HepG2 (cell line): ENCODE measurements at regions not wholly inside any gene's neighbourhood (a gene's known extent, or its start where the extent isn't known, plus 50 kb on each side); places are given as distances from the start of the nearest gene placed in this dataset.

Experiments
- ATAC-seq: fragments of 200-7000 bp; cut with Tn5 transposase; 3 replicates; pipeline ENCODE4 v1.9.1; 2020; ENCODE audit warnings: mild to moderate bottlenecking, moderate library complexity
- BruUV-seq: library from RNA; stranded (reverse); fragments of 400-500 nt; replicated peaks from 2 replicates; lab custom pipeline; 2021; lab: Mats Ljungman, UMichigan
- CTCF ChIA-PET: fragments of 300-600 bp; formaldehyde crosslinking; extraction: SDS; loops from one replicate; lab custom pipeline; 2021; ENCODE audit warnings: low total read pairs, inconsistent platforms, low intra/inter-chr PET ratio; lab: Yijun Ruan, JAX
- POLR2A ChIA-PET: fragments of 350-600 bp; sonication (Branson Sonifier 250); formaldehyde crosslinking; loops from one replicate; lab custom pipeline; 2020; ENCODE audit warnings: antibody characterized with exemption, inconsistent platforms; lab: Yijun Ruan, JAX
- DNase-seq: peaks from one replicate; pipeline ENCODE4 v3.0.0-alpha.2; 2015; ENCODE audit warnings: low spot score
- FAIRE-seq: peaks from 3 replicates; lab custom pipeline; 2011; peaks lifted over from hg19 to GRCh38; lab: Jason Lieb, UNC
- H2AFZ ChIP-seq: one replicate; pipeline ENCODE4 v1.6.1; 2011; ENCODE audit warnings: low read length, inconsistent platforms
- H3K27ac ChIP-seq: fragments of 300-600 bp; 3 replicates; pipeline ENCODE4 v1.8.0; 2011; ENCODE audit warnings: mixed run types, mild to moderate bottlenecking, mixed read lengths, low read length, inconsistent platforms; ENCODE audit not compliant: insufficient read depth; ENCODE audit errors: extremely low read length
- H3K27me3 ChIP-seq, 2 experiments: fragments of 200-600 bp in 1 of 2; 2 replicates in 1 of 2; 3 replicates in 1 of 2; pipeline versions ENCODE4 v1.6.0 to v1.8.0; 2011; ENCODE audit warnings: low read length in 2 of 2, mild to moderate bottlenecking in 2 of 2, moderate library complexity in 2 of 2, inconsistent platforms in 1 of 2; ENCODE audit not compliant: insufficient read depth in 2 of 2, control insufficient read depth in 1 of 2
- H3K36me3 ChIP-seq, 2 experiments: fragments of 200-600 bp in 1 of 2; replicated peaks in 1 of 2; 2 replicates in 1 of 2; 3 replicates in 1 of 2; pipeline versions ENCODE4 v1.5.1 to v1.8.0; 2011; ENCODE audit warnings: low read length in 2 of 2, inconsistent platforms in 1 of 2; ENCODE audit not compliant: insufficient read depth in 2 of 2, control insufficient read depth in 1 of 2
- H3K4me1 ChIP-seq: 2 replicates; pipeline ENCODE4 v1.5.1; 2012; ENCODE audit warnings: low read length, inconsistent platforms; ENCODE audit not compliant: insufficient read depth
- H3K4me2 ChIP-seq: 2 replicates; pipeline ENCODE4 v1.6.0; 2011; ENCODE audit warnings: low read depth, low read length, inconsistent platforms
- H3K4me3 ChIP-seq, 3 experiments: fragments of 200-600 bp in 1 of 3; sonication (generic), shearing (Covaris generic) in 1 of 3; replicated peaks in 1 of 3; 2 replicates each; pipeline ENCODE4 v1.5.1; 2011 to 2016; ENCODE audit warnings: low read length in 3 of 3, inconsistent platforms in 2 of 3, low read depth in 2 of 3, mild to moderate bottlenecking in 2 of 3, control low read depth in 1 of 3, mixed read lengths in 1 of 3; ENCODE audit not compliant: insufficient read depth in 1 of 3
- H3K79me2 ChIP-seq: one replicate; pipeline ENCODE4 v1.6.1; 2011; ENCODE audit warnings: low read length, inconsistent platforms; ENCODE audit not compliant: insufficient read depth
- H3K9ac ChIP-seq: 2 replicates; pipeline ENCODE4 v1.6.0; 2011; ENCODE audit warnings: mild to moderate bottlenecking, low read depth, low read length, inconsistent platforms; ENCODE audit not compliant: insufficient read depth
- H3K9me3 ChIP-seq: 2 replicates; pipeline ENCODE4 v1.5.1; 2012; ENCODE audit warnings: mild to moderate bottlenecking, low read length
- H4K20me1 ChIP-seq: 2 replicates; pipeline ENCODE4 v1.6.0; 2011; ENCODE audit warnings: inconsistent platforms, mild to moderate bottlenecking, low read length, moderate library complexity; ENCODE audit not compliant: insufficient read depth
- ATF7 ChIP-seq, 2 experiments: fragments of 450-650 bp in 1 of 2; sonication (generic) in 1 of 2; formaldehyde crosslinking in 1 of 2; IDR thresholded peaks; 2 replicates each; pipeline versions ENCODE4 v1.4.0 to v1.6.1; 2016 to 2020; ENCODE audit warnings: antibody characterized with exemption in 1 of 2, mild to moderate bottlenecking in 1 of 2, missing genetic modification reagents in 1 of 2
- CEBPB ChIP-seq: IDR thresholded peaks from 2 replicates; pipeline ENCODE4 v1.6.1; 2011; ENCODE audit warnings: low read depth, low read length, improper control_type of control experiment, borderline replicate concordance
- DMAP1 ChIP-seq: IDR thresholded peaks from 2 replicates; pipeline ENCODE4 v1.6.1; 2016
- FOSL1 ChIP-seq: sonication (generic); formaldehyde crosslinking; IDR thresholded peaks from 2 replicates; pipeline ENCODE4 v1.9.0; 2021; ENCODE audit warnings: missing genetic modification reagents, borderline replicate concordance
- FOXA1 ChIP-seq, 2 experiments: fragments of 450-650 bp in 1 of 2; sonication (generic) in 1 of 2; formaldehyde crosslinking in 1 of 2; IDR thresholded peaks; 2 replicates each; pipeline versions ENCODE4 v1.4.0 to v1.6.1; 2016 to 2020; ENCODE audit warnings: missing genetic modification reagents in 1 of 2
- FOXJ3 ChIP-seq: sonication (generic); formaldehyde crosslinking; IDR thresholded peaks from 2 replicates; pipeline ENCODE4 v1.4.0; 2020; ENCODE audit warnings: missing genetic modification reagents, mild to moderate bottlenecking, borderline replicate concordance
- MEF2D ChIP-seq: sonication (generic); formaldehyde crosslinking; IDR thresholded peaks from 2 replicates; pipeline ENCODE4 v1.5.1; 2020; ENCODE audit warnings: mild to moderate bottlenecking, missing genetic modification reagents
- MIER2 ChIP-seq: IDR thresholded peaks from 2 replicates; pipeline ENCODE4 v1.6.1; 2016; ENCODE audit warnings: missing biosample characterization, missing genetic modification reagents
- MLLT10 ChIP-seq: sonication (generic); formaldehyde crosslinking; IDR thresholded peaks from 2 replicates; pipeline ENCODE4 v1.4.0; 2020; ENCODE audit warnings: missing genetic modification reagents
- POLR2AphosphoS5 ChIP-seq: IDR thresholded peaks from 2 replicates; pipeline ENCODE4 v1.6.1; 2012; ENCODE audit warnings: low read depth, low read length
- PRMT3 ChIP-seq: sonication (generic); formaldehyde crosslinking; IDR thresholded peaks from 2 replicates; pipeline ENCODE4 v1.8.1; 2022; ENCODE audit warnings: low read depth, mild to moderate bottlenecking, moderate library complexity, missing genetic modification reagents, borderline replicate concordance
- RBM39 ChIP-seq: fragments of 200-400 bp; formaldehyde crosslinking; IDR thresholded peaks from one replicate; pipeline ENCODE4 v1.6.1; 2018; ENCODE audit warnings: antibody characterized with exemption, mild to moderate bottlenecking, low read depth, low read length; ENCODE audit not compliant: poor library complexity, severe bottlenecking
- SATB2 ChIP-seq: sonication (generic); formaldehyde crosslinking; IDR thresholded peaks from 2 replicates; pipeline ENCODE4 v1.5.0; 2020; ENCODE audit warnings: missing genetic modification reagents
- SIX1 ChIP-seq: sonication (generic); formaldehyde crosslinking; IDR thresholded peaks from 2 replicates; pipeline ENCODE4 v1.4.0; 2020; ENCODE audit warnings: missing genetic modification reagents, borderline replicate concordance
- SP5 ChIP-seq: IDR thresholded peaks from 2 replicates; pipeline ENCODE4 v1.6.1; 2016; ENCODE audit warnings: low read depth, borderline replicate concordance
- ZNF34 ChIP-seq: sonication (generic); formaldehyde crosslinking; IDR thresholded peaks from 2 replicates; pipeline ENCODE4 v1.4.0; 2020; ENCODE audit warnings: mild to moderate bottlenecking, missing genetic modification reagents, borderline replicate concordance
- ZNF441 ChIP-seq: sonication (generic); formaldehyde crosslinking; IDR thresholded peaks from 2 replicates; pipeline ENCODE4 v1.7.0; 2021; ENCODE audit warnings: missing genetic modification reagents, borderline replicate concordance
- ZNF530 ChIP-seq: sonication (generic); formaldehyde crosslinking; IDR thresholded peaks from 2 replicates; pipeline ENCODE4 v1.5.0; 2020; ENCODE audit warnings: low read depth, mild to moderate bottlenecking, missing genetic modification reagents
- ZNF552 ChIP-seq: sonication (generic); formaldehyde crosslinking; IDR thresholded peaks from 2 replicates; pipeline ENCODE4 v1.9.0; 2022; ENCODE audit warnings: missing genetic modification reagents, mild to moderate bottlenecking, borderline replicate concordance
- ZNF615 ChIP-seq: sonication (generic); formaldehyde crosslinking; IDR thresholded peaks from 2 replicates; pipeline ENCODE4 v1.5.0; 2020; ENCODE audit warnings: mild to moderate bottlenecking, missing genetic modification reagents, borderline replicate concordance
- ZNF790 ChIP-seq: sonication (generic); formaldehyde crosslinking; IDR thresholded peaks from 2 replicates; pipeline ENCODE4 v1.8.0; 2022; ENCODE audit warnings: missing genetic modification reagents, mild to moderate bottlenecking, borderline replicate concordance
- ZSCAN9 ChIP-seq: IDR thresholded peaks from 2 replicates; pipeline ENCODE4 v1.6.1; 2016; ENCODE audit warnings: borderline replicate concordance
- WGBS: methylation state at CpG from one replicate; pipeline ENCODE4 v1.1.6; 2017; ENCODE audit warnings: low lambda C conversion rate; 5-methylcytosine and 5-hydroxymethylcytosine counted together
- in situ Hi-C: cut with HindIII; loops from 2 replicates; pipeline ENCODE4 v1.10.0; 2017; ENCODE audit warnings: low pct_unique_long_range_greater_than_20kb; ENCODE audit not compliant: extremely low pct_ligation_motif_present
- intact Hi-C: fragments of 100-400 bp; cut with micrococcal nuclease; formaldehyde crosslinking; loops from one replicate; pipeline ENCODE4 v1.10.0; 2022; ENCODE audit not compliant: unreplicated experiment

DNA sequence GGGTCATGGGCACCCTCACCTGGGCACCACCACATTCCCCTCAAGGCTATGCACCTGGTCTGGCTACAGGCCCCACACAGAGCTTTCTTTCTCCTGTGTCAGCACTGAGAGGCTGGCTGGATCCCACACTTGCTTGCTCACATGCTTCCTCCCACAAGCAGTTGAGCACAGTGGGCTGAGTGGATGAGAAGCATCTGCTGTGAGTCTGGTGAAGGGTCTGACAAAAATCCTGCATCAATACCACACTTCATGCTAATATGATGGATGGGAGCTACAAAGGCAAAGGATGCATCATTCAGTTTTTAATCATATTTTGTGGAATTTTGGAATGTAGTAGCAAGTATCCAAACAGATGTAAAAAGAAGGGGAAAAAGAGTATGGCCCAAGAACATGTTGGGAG, 830.8 kb upstream of the PTPRD start:
- no peaks in the 10 kb centered on the region for H3K27me3 ChIP-seq
- no peak for ATAC-seq
- FAIRE-seq: no peak

DNA sequence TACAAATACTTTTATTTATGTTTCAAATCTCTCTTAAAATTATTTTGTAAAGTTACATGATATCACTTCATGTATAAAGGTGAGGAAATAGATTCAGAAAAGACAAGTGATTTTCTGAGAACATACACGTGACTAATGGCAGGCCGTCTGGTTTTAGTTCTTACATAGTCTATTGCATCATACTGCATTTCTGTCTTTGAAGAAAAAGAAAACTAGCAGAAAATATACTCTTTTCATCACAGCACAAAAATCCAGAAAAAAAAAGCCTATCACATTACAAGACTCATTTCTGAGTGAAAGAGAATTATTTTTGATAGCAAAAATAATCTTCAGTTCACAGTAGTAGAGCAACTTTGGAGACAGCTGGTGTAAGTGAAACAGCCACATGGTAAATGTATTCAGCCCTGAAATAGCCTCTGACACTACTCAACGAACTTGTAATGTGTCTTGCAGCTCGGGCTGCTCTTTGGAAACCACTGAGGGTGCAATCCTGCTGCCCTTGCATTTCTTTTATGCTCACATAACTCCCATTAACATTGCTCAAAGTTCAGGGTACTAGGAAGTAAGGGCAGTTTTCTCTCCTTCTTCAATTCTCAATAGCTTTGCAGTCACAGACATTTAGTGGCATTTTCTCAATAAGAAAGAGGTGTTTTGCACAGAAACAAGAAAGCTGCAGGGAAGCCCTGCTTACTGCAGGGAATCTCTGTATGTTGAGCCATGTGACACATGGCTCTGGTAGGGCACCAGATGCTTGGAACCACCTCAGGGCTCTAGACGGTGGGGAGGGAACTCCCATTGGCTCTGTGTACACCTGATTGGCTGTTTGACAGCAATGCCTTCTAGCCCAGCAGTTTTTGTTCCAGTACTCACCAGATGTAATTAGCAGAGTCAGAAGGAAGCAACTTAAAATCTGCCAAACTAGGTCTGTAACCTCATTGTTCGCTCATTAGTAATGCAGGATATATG, 845.3 kb upstream of the PTPRD start:
- Histone ChIP-seq H3K27ac (no peak overlapping the region), H3K9me3 (peaks cover 77% of the 10 kb centered on the region), H4K20me1 (no peaks in the 10 kb centered on the region), H3K4me3 (no peak overlapping the region), H3K4me1 (no peaks in the 10 kb centered on the region), H3K36me3 (no peaks in the 10 kb centered on the region), H3K79me2 (no peaks in the 10 kb centered on the region), H2AFZ (no peak overlapping the region), H3K9ac (no peak overlapping the region), H3K27me3 (no peaks in the 10 kb centered on the region), H3K4me2 (no peak overlapping the region)
- intact Hi-C loops: no loop called here
- ChIA-PET POLR2A (no interaction called here), CTCF (no interaction called here)
- in situ Hi-C loops: no loop called here
- no TSS peak for BruUV-seq
- 0 out of 2 replicates have a peak, but pooled peaks have one; percentile 7 for TF ChIP-seq ATF7 (IDR thresholded peaks at IDR 0.05)
- TF ChIP-seq ATF7 (CRISPR knock-in tag; IDR thresholded peaks at IDR 0.05): no peak
- TF ChIP-seq ZNF34 (CRISPR knock-in tag): no peak
- TF ChIP-seq CEBPB: peak; percentile 21; the same call in 1 of the 2 replicates
- DNase-seq: no peak
- no peak for FAIRE-seq
- WGBS: 5% methylated on average over 5 of the region's 6 CpGs
- no peak for ATAC-seq

More for the DNA sequence above, 830.8 kb upstream of the PTPRD start:
- H2AFZ ChIP-seq: no peak overlapping the region
- no peaks in the 10 kb centered on the region for H3K36me3 ChIP-seq
- intact Hi-C loops: no loop called here
- no peak overlapping the region for H3K4me2 ChIP-seq
- no peak overlapping the region for H3K9ac ChIP-seq
- no TSS peak for BruUV-seq
- TF ChIP-seq SATB2 (CRISPR knock-in tag) (no peak), MEF2D (CRISPR knock-in tag) (no peak), FOXJ3 (no peak), ZNF790 (CRISPR knock-in tag) (no peak), ZNF615 (no peak), ZNF552 (CRISPR knock-in tag) (no peak), MLLT10 (CRISPR knock-in tag) (no peak), DMAP1 (CRISPR knock-in tag) (no peak), ZNF530 (CRISPR knock-in tag) (no peak), MIER2 (CRISPR knock-in tag) (no peak), FOXA1 (IDR thresholded peaks at IDR 0.05) (no peak), FOXA1 (CRISPR knock-in tag; IDR thresholded peaks at IDR 0.05) (no peak), ZNF441 (CRISPR knock-in tag) (no peak), SP5 (CRISPR knock-in tag) (no peak), SIX1 (CRISPR knock-in tag) (no peak), RBM39 (no peak), FOSL1 (CRISPR knock-in tag) (no peak), PRMT3 (CRISPR knock-in tag) (no peak), ZSCAN9 (CRISPR knock-in tag) (no peak), POLR2AphosphoS5 (no peak)
- TF ChIP-seq, all 625 proteins: peak for 0
- CTCF ChIA-PET: no interaction called here
- Histone ChIP-seq H3K27ac (no peak overlapping the region), H4K20me1 (no peaks in the 10 kb centered on the region), H3K9me3 (peaks cover 90% of the 10 kb centered on the region), H3K4me1 (no peaks in the 10 kb centered on the region), H3K4me3 (no peak overlapping the region), H3K79me2 (no peaks in the 10 kb centered on the region)
- in situ Hi-C loops: no loop called here
- no peak for DNase-seq
- POLR2A ChIA-PET: no interaction called here
